ENCODE measurements at regions not wholly inside any gene's neighbourhood (a gene's known extent, or its start where the extent isn't known, plus 50 kb on each side); places are given as distances from the start of the nearest gene placed in this dataset.

GRCh38 chr15:45763170-45763869 lies 128.5 kb downstream of the SQOR start:
- Mint-ChIP-seq H3K27me3 (peaks cover 53% of the 10 kb centered on the region), H3K36me3 (ENCODE audit: low read depth) (no peaks in the 10 kb centered on the region), H3K27ac (no peak overlapping the region), H3K9me3 (no peaks in the 10 kb centered on the region), H3K4me3 (no peak overlapping the region), H3K4me1 (ENCODE audit: low read depth) (no peaks in the 10 kb centered on the region)
- POLR2A ChIA-PET: no interaction called here
- intact Hi-C loops (cut with DNase I, micrococcal nuclease): no loop called here
- ATAC-seq (ENCODE audit: poor library complexity) (no peak), DNase-seq (no peak)
- no peaks in the 10 kb centered on the region for H3K4me1 ChIP-seq (ENCODE audit: insufficient read depth, low read length)
- CTCF ChIA-PET: no interaction called here
- H3K27me3 ChIP-seq (ENCODE audit: control insufficient read depth in 1 of 2, insufficient read depth in 2 of 2, low read length in 2 of 2): peaks cover 0 to 9% of the 10 kb centered on the region in 2 experiments
- TF ChIP-seq, protein P1, sequence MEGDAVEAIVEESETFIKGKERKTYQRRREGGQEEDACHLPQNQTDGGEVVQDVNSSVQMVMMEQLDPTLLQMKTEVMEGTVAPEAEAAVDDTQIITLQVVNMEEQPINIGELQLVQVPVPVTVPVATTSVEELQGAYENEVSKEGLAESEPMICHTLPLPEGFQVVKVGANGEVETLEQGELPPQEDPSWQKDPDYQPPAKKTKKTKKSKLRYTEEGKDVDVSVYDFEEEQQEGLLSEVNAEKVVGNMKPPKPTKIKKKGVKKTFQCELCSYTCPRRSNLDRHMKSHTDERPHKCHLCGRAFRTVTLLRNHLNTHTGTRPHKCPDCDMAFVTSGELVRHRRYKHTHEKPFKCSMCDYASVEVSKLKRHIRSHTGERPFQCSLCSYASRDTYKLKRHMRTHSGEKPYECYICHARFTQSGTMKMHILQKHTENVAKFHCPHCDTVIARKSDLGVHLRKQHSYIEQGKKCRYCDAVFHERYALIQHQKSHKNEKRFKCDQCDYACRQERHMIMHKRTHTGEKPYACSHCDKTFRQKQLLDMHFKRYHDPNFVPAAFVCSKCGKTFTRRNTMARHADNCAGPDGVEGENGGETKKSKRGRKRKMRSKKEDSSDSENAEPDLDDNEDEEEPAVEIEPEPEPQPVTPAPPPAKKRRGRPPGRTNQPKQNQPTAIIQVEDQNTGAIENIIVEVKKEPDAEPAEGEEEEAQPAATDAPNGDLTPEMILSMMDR (IDR thresholded peaks at IDR 0.05): no peak
- no peak overlapping the region for H3K4me3 ChIP-seq (ENCODE audit: low read length)
- H3K9me3 ChIP-seq (ENCODE audit: control insufficient read depth in 1 of 2, insufficient read depth in 1 of 2, low read length in 2 of 2): no peaks in the 10 kb centered on the region
- H3K27ac ChIP-seq (ENCODE audit: low read depth in 1 of 2, low read length in 2 of 2): no peak overlapping the region
- H3K36me3 ChIP-seq (ENCODE audit: insufficient read depth, low read length): no peaks in the 10 kb centered on the region

- Histone ChIP-seq H3K27ac (ENCODE audit: low read depth in 1 of 2, low read length in 2 of 2) (no peak overlapping the region), H3K4me3 (ENCODE audit: low read length) (no peak overlapping the region), H3K36me3 (ENCODE audit: insufficient read depth, low read length) (no peaks in the 10 kb centered on the region), H3K4me1 (ENCODE audit: insufficient read depth, low read length) (no peaks in the 10 kb centered on the region), H3K27me3 (ENCODE audit: control insufficient read depth in 1 of 2, insufficient read depth in 2 of 2, low read length in 2 of 2) (peaks cover 0 to 7% of the 10 kb centered on the region in 2 experiments), H3K9me3 (ENCODE audit: control insufficient read depth in 1 of 2, insufficient read depth in 1 of 2, low read length in 2 of 2) (no peaks in the 10 kb centered on the region)
- ATAC-seq (ENCODE audit: poor library complexity) (no peak), DNase-seq (no peak)
- intact Hi-C loops (cut with DNase I, micrococcal nuclease): no loop called here
- POLR2A ChIA-PET: no interaction called here
- H3K4me1 Mint-ChIP-seq (ENCODE audit: low read depth): no peaks in the 10 kb centered on the region
- H3K27ac Mint-ChIP-seq: no peak overlapping the region
- no peaks in the 10 kb centered on the region for H3K9me3 Mint-ChIP-seq
- TF ChIP-seq, protein P1 (IDR thresholded peaks at IDR 0.05): no peak
- CTCF ChIA-PET: no interaction called here
- no peak overlapping the region for H3K4me3 Mint-ChIP-seq
- peaks cover 20% of the 10 kb centered on the region for H3K27me3 Mint-ChIP-seq
- no peaks in the 10 kb centered on the region for H3K36me3 Mint-ChIP-seq (ENCODE audit: low read depth)
These were observed 138.3 kb downstream of the SQOR start for GRCh38 chr15:45773149-45773548.

- ChIA-PET POLR2A (no interaction called here), CTCF (no interaction called here)
- TF ChIP-seq, protein P1 (IDR thresholded peaks at IDR 0.05): no peak
- peaks cover 37% of the 10 kb centered on the region for H3K27me3 Mint-ChIP-seq
- H3K9me3 ChIP-seq (ENCODE audit: control insufficient read depth in 1 of 2, insufficient read depth in 1 of 2, low read length in 2 of 2): no peaks in the 10 kb centered on the region
- H3K27ac Mint-ChIP-seq: no peak overlapping the region
- intact Hi-C loops (cut with DNase I, micrococcal nuclease): no loop called here
- no peak overlapping the region for H3K4me3 ChIP-seq (ENCODE audit: low read length)
- no peak overlapping the region for H3K4me3 Mint-ChIP-seq
- no peaks in the 10 kb centered on the region for H3K36me3 ChIP-seq (ENCODE audit: insufficient read depth, low read length)
- H3K4me1 Mint-ChIP-seq (ENCODE audit: low read depth): no peaks in the 10 kb centered on the region
- DNase-seq (no peak), ATAC-seq (ENCODE audit: poor library complexity) (no peak)
- peaks cover 0 to 7% of the 10 kb centered on the region in 2 experiments for H3K27me3 ChIP-seq (ENCODE audit: control insufficient read depth in 1 of 2, insufficient read depth in 2 of 2, low read length in 2 of 2)
- no peaks in the 10 kb centered on the region for H3K4me1 ChIP-seq (ENCODE audit: insufficient read depth, low read length)
- no peak overlapping the region for H3K27ac ChIP-seq (ENCODE audit: low read depth in 1 of 2, low read length in 2 of 2)
- H3K36me3 Mint-ChIP-seq (ENCODE audit: low read depth): no peaks in the 10 kb centered on the region
- no peaks in the 10 kb centered on the region for H3K9me3 Mint-ChIP-seq
These were observed 141.9 kb downstream of the SQOR start for GRCh38 chr15:45776772-45777171.

Measured in CD4-positive, alpha-beta T cell (primary cell).